ENCODE measurements at regions not wholly inside any gene's neighbourhood (a gene's known extent, or its start where the extent isn't known, plus 50 kb on each side); places are given as distances from the start of the nearest gene placed in this dataset.
"Not testable (repeated sequence)": the region's sequence is repeated elsewhere in the genome, so short reads cannot be mapped to it uniquely, and the experiment has no call there.

GRCh38 chr3:152891678-152892077, 56.7 kb downstream of the P2RY1 start:
- H3K27me3 ChIP-seq (ENCODE audit: control insufficient read depth, insufficient read depth, low read length) = no peaks in the 10 kb centered on the region
- H3K9me3 ChIP-seq (ENCODE audit: control insufficient read depth, insufficient read depth, low read length) = peaks cover 2% of the 10 kb centered on the region
- H3K36me3 ChIP-seq (ENCODE audit: control insufficient read depth, insufficient read depth, low read length) = no peaks in the 10 kb centered on the region
- no peaks in the 10 kb centered on the region for H3K4me1 ChIP-seq (ENCODE audit: control insufficient read depth, insufficient read depth, low read length)
- H3K27ac ChIP-seq (ENCODE audit: low read depth, low read length) = no peak overlapping the region
- no peak overlapping the region for H3K4me3 ChIP-seq (ENCODE audit: low read depth, low read length)
- no peak for DNase-seq (ENCODE audit: low read depth in 4 of 6, low spot score in 6 of 6)
- WGBS (ENCODE audit: insufficient coverage) = 80% methylated on average over 1 of the region's 1 CpG

DNA sequence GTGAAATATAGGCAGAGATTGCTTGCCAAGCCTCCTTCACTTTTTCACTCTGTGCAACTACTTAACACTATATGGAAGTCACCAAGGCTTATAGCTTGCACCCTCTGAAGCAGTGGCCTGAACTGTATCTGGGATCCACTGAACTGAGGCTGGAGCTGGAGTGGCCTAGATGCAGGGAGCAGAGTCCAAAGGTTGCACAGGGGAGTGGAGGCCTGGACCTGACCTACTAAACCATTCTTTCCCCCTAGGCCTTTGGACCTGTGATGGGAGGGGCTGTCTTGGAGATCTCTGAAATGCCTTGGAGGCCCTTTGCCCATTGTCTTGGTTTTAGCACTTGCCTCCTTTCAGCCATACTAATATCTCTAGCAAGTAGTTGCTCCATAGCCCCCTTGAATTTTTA, 57.5 kb downstream of the P2RY1 start:
- no peaks in the 10 kb centered on the region for H3K4me1 ChIP-seq (ENCODE audit: control insufficient read depth, insufficient read depth, low read length)

DNA sequence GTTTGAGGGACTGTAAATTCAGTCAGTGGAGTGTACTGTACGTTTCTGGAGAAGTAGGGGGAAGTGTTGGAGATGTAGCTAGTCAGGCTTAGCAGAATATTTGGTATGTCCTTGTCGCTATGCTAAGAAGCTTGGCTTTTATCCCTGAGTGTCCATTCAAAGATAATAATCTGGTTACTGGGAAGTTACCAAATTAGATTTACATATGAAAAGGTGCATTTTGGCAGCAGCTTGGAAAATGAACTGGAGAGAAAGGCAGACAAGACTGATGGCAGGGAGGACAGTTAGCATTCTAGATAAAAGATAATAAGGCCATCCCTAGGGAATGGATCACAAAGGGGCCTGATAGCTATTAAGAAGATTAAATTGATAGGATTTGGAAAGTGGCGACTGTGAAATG, 58.7 kb downstream of the P2RY1 start:
- H3K4me1 ChIP-seq (ENCODE audit: control insufficient read depth, insufficient read depth, low read length) = no peaks in the 10 kb centered on the region
- H3K27me3 ChIP-seq (ENCODE audit: control insufficient read depth, insufficient read depth, low read length) = no peaks in the 10 kb centered on the region
- H3K27ac ChIP-seq (ENCODE audit: low read depth, low read length) = peak overlapping the region; percentile 25
- no peak overlapping the region for H3K4me3 ChIP-seq (ENCODE audit: low read depth, low read length)
- WGBS (ENCODE audit: insufficient coverage) = 13% methylated on average over 1 of the region's 3 CpGs
- H3K36me3 ChIP-seq (ENCODE audit: control insufficient read depth, insufficient read depth, low read length) = no peaks in the 10 kb centered on the region
- H3K9me3 ChIP-seq (ENCODE audit: control insufficient read depth, insufficient read depth, low read length) = peaks cover 2% of the 10 kb centered on the region
- DNase-seq (ENCODE audit: low read depth in 4 of 6, low spot score in 6 of 6) = peak; percentile 19 to 88 (median 50)

More for the DNA sequence above, 57.5 kb downstream of the P2RY1 start:
- no peak for DNase-seq (ENCODE audit: low read depth in 4 of 6, low spot score in 6 of 6)
- peaks cover 2% of the 10 kb centered on the region for H3K9me3 ChIP-seq (ENCODE audit: control insufficient read depth, insufficient read depth, low read length)
- no peak overlapping the region for H3K4me3 ChIP-seq (ENCODE audit: low read depth, low read length)
- no peak overlapping the region for H3K27ac ChIP-seq (ENCODE audit: low read depth, low read length)
- H3K36me3 ChIP-seq (ENCODE audit: control insufficient read depth, insufficient read depth, low read length) = no peaks in the 10 kb centered on the region
- H3K27me3 ChIP-seq (ENCODE audit: control insufficient read depth, insufficient read depth, low read length) = no peaks in the 10 kb centered on the region

GRCh38 chr3:152899306-152899705, 64.4 kb downstream of the P2RY1 start:
- Histone ChIP-seq H3K36me3 (ENCODE audit: control insufficient read depth, insufficient read depth, low read length) (no peaks in the 10 kb centered on the region), H3K27me3 (ENCODE audit: control insufficient read depth, insufficient read depth, low read length) (no peaks in the 10 kb centered on the region), H3K4me3 (ENCODE audit: low read depth, low read length) (no peak overlapping the region), H3K4me1 (ENCODE audit: control insufficient read depth, insufficient read depth, low read length) (no peaks in the 10 kb centered on the region), H3K9me3 (ENCODE audit: control insufficient read depth, insufficient read depth, low read length) (no peaks in the 10 kb centered on the region), H3K27ac (ENCODE audit: low read depth, low read length) (no peak overlapping the region)
- WGBS (ENCODE audit: insufficient coverage) = no CpG with 5 or more reads among the region's 2 CpGs
- peak in 4 of 6 donors; percentile 6 to 69 (median 26) for DNase-seq (ENCODE audit: low read depth in 4 of 6, low spot score in 6 of 6)

DNA sequence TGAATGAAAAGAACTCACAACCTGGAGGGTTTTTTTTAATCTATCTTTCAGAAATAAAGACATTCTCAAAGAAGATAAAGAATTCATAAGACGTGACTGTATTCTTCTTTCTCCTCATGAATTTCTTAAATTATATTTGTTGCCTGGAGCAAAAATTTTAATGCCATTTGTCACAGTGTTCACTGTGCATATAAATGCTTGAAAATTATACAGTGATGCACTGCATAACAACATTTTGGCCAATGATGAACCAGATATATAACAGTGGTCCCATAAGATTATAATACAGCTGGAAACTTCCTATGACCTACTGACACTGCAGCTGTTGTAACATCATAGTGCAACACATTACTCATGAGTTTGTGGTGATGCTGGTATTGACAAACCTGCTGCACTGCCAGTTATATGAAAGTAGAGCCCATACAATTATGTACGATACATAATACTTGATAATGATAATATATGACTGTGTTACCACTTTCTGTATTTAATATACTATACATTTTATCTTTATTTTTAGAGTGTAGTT, 67.3 kb downstream of the P2RY1 start:
- Histone ChIP-seq H3K4me3 (ENCODE audit: low read depth, low read length) (no peak overlapping the region), H3K4me1 (ENCODE audit: control insufficient read depth, insufficient read depth, low read length) (no peaks in the 10 kb centered on the region), H3K27me3 (ENCODE audit: control insufficient read depth, insufficient read depth, low read length) (no peaks in the 10 kb centered on the region), H3K27ac (ENCODE audit: low read depth, low read length) (no peak overlapping the region), H3K36me3 (ENCODE audit: control insufficient read depth, insufficient read depth, low read length) (no peaks in the 10 kb centered on the region), H3K9me3 (ENCODE audit: control insufficient read depth, insufficient read depth, low read length) (no peaks in the 10 kb centered on the region)
- DNase-seq (ENCODE audit: low read depth in 4 of 6, low spot score in 6 of 6) = no peak
- WGBS (ENCODE audit: insufficient coverage) = no CpG with 5 or more reads among the region's 2 CpGs

DNA sequence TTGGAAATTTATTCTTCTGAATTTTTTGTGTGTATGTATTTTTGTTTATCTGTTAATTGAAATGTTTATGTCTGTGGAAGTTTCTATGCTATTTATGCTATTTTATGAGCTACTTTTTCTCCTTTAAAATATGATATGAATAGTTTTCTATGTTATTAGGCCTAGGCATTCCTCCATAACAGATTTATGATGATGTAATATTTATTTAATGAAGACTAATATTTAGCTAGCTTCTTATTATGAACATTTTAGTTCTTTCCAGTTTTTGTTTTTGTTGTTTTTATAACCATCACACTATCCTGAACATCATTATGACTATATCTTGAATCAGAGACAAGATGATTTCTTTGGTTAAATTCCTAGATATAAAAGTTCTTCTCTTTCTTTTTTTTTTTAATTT, 70.7 kb downstream of the P2RY1 start:
- Histone ChIP-seq H3K4me3 (ENCODE audit: low read depth, low read length) (no peak overlapping the region), H3K36me3 (ENCODE audit: control insufficient read depth, insufficient read depth, low read length) (no peaks in the 10 kb centered on the region), H3K27me3 (ENCODE audit: control insufficient read depth, insufficient read depth, low read length) (no peaks in the 10 kb centered on the region), H3K4me1 (ENCODE audit: control insufficient read depth, insufficient read depth, low read length) (no peaks in the 10 kb centered on the region), H3K9me3 (ENCODE audit: control insufficient read depth, insufficient read depth, low read length) (no peaks in the 10 kb centered on the region), H3K27ac (ENCODE audit: low read depth, low read length) (no peak overlapping the region)
- no peak for DNase-seq (ENCODE audit: low read depth in 4 of 6, low spot score in 6 of 6)

GRCh38 chr3:152909180-152909883, 74.4 kb downstream of the P2RY1 start:
- no peak overlapping the region for H3K27ac ChIP-seq (ENCODE audit: low read depth, low read length)
- H3K9me3 ChIP-seq (ENCODE audit: control insufficient read depth, insufficient read depth, low read length) = no peaks in the 10 kb centered on the region
- no peaks in the 10 kb centered on the region for H3K4me1 ChIP-seq (ENCODE audit: control insufficient read depth, insufficient read depth, low read length)
- WGBS (ENCODE audit: insufficient coverage) = no CpG with 5 or more reads among the region's 2 CpGs
- no peak for DNase-seq (ENCODE audit: low read depth in 4 of 6, low spot score in 6 of 6)
- H3K27me3 ChIP-seq (ENCODE audit: control insufficient read depth, insufficient read depth, low read length) = no peaks in the 10 kb centered on the region
- no peaks in the 10 kb centered on the region for H3K36me3 ChIP-seq (ENCODE audit: control insufficient read depth, insufficient read depth, low read length)
- H3K4me3 ChIP-seq (ENCODE audit: low read depth, low read length) = no peak overlapping the region

DNA sequence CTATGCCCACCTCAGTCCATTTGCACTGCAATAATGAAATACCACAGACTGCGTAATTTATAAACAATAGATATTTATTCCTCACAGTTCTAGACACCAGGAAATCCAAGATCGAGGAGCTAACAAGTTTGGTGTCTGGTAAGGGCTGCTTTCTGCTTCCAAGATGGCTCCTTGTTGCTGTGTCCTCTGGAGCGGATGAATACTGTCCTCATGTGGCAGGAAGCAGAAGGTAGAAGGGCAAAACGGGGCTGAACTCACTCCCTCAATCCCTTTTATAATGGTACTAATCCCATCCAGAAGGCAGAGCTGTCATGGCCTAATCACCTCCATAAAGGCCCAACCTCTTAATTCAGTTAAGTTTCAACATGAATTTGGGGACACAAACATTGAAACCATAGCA, 75.3 kb downstream of the P2RY1 start:
- WGBS (ENCODE audit: insufficient coverage) = no CpG with 5 or more reads among the region's 4 CpGs
- Histone ChIP-seq H3K27ac (ENCODE audit: low read depth, low read length) (no peak overlapping the region), H3K4me3 (ENCODE audit: low read depth, low read length) (no peak overlapping the region), H3K9me3 (ENCODE audit: control insufficient read depth, insufficient read depth, low read length) (no peaks in the 10 kb centered on the region), H3K27me3 (ENCODE audit: control insufficient read depth, insufficient read depth, low read length) (no peaks in the 10 kb centered on the region), H3K4me1 (ENCODE audit: control insufficient read depth, insufficient read depth, low read length) (no peaks in the 10 kb centered on the region), H3K36me3 (ENCODE audit: control insufficient read depth, insufficient read depth, low read length) (no peaks in the 10 kb centered on the region)
- no peak for DNase-seq (ENCODE audit: low read depth in 4 of 6, low spot score in 6 of 6)

DNA sequence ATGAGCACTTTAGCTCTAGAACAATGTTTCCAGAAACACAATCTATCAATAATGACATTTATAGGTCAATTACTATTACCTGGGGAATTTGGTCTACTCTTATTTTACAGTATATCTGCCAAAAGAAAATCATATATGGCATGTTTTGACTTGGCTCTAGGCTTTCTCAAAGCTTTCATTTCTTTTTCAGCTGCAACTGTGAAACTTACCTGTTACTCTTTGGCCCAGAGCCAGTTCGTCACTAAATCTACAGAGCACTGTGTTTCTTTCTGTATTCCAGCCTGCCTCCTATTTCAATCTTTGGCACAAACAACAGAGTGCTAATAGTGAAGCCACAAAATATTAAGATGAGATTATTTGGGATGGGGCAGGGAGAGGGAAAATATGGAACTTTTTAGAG, 76.0 kb downstream of the P2RY1 start:
- Histone ChIP-seq H3K27ac (ENCODE audit: low read depth, low read length) (no peak overlapping the region), H3K36me3 (ENCODE audit: control insufficient read depth, insufficient read depth, low read length) (no peaks in the 10 kb centered on the region), H3K4me3 (ENCODE audit: low read depth, low read length) (no peak overlapping the region), H3K9me3 (ENCODE audit: control insufficient read depth, insufficient read depth, low read length) (no peaks in the 10 kb centered on the region), H3K27me3 (ENCODE audit: control insufficient read depth, insufficient read depth, low read length) (no peaks in the 10 kb centered on the region), H3K4me1 (ENCODE audit: control insufficient read depth, insufficient read depth, low read length) (no peaks in the 10 kb centered on the region)
- peak in 1 of 6 donors; percentile 10 for DNase-seq (ENCODE audit: low read depth in 4 of 6, low spot score in 6 of 6)
- no CpG with 5 or more reads among the region's 1 CpG for WGBS (ENCODE audit: insufficient coverage)

GRCh38 chr3:152914743-152915142, 79.8 kb downstream of the P2RY1 start:
- H3K27ac ChIP-seq (ENCODE audit: low read depth, low read length); H3K36me3 ChIP-seq (ENCODE audit: control insufficient read depth, insufficient read depth, low read length); H3K4me3 ChIP-seq (ENCODE audit: low read depth, low read length); H3K4me1 ChIP-seq (ENCODE audit: control insufficient read depth, insufficient read depth, low read length); H3K27me3 ChIP-seq (ENCODE audit: control insufficient read depth, insufficient read depth, low read length); H3K9me3 ChIP-seq (ENCODE audit: control insufficient read depth, insufficient read depth, low read length); DNase-seq (ENCODE audit: low read depth in 4 of 6, low spot score in 6 of 6): not testable (repeated sequence)
- 86% methylated on average over 3 of the region's 8 CpGs for WGBS (ENCODE audit: insufficient coverage)
